Liver (tissue), 8 donors: ENCODE measurements at regions not wholly inside any gene's neighbourhood (a gene's known extent, or its start where the extent isn't known, plus 50 kb on each side); places are given as distances from the start of the nearest gene placed in this dataset.

Experiments
- DNase-seq: peaks from one replicate; pipeline ENCODE4 v3.0.0-alpha.2; 2017; ENCODE audit warnings: low spot score
- H3K27ac ChIP-seq, 2 donors: one replicate each; pipeline ENCODE4 v1.7.0; 2013; ENCODE audit warnings: inconsistent platforms in 2 of 2, low read length in 2 of 2, control low read depth in 1 of 2, low read depth in 1 of 2, mild to moderate bottlenecking in 1 of 2
- H3K27me3 ChIP-seq, 4 donors: one replicate each; pipeline versions ENCODE4 v1.6.1 to v1.7.0; 2013; ENCODE audit warnings: low read length in 3 of 4, inconsistent platforms in 1 of 4, mild to moderate bottlenecking in 1 of 4, moderate library complexity in 1 of 4; ENCODE audit not compliant: control insufficient read depth in 4 of 4, insufficient read depth in 4 of 4
- H3K36me3 ChIP-seq, 4 donors: one replicate each; pipeline versions ENCODE4 v1.6.1 to v1.7.0; 2013; ENCODE audit warnings: low read length in 3 of 4, mild to moderate bottlenecking in 3 of 4, low read depth in 1 of 4, moderate library complexity in 1 of 4; ENCODE audit not compliant: control insufficient read depth in 4 of 4, insufficient read depth in 3 of 4
- H3K4me1 ChIP-seq, 4 donors: one replicate each; pipeline versions ENCODE4 v1.6.1 to v1.7.0; 2013; ENCODE audit warnings: low read length in 3 of 4, mild to moderate bottlenecking in 3 of 4, moderate library complexity in 1 of 4; ENCODE audit not compliant: control insufficient read depth in 4 of 4, insufficient read depth in 4 of 4
- H3K4me3 ChIP-seq, 3 donors: one replicate each; pipeline versions ENCODE4 v1.6.1 to v1.7.0; 2013; ENCODE audit warnings: low read length in 3 of 3, control low read depth in 1 of 3, low read depth in 1 of 3, mild to moderate bottlenecking in 1 of 3
- H3K9ac ChIP-seq, 2 donors: one replicate each; pipeline ENCODE4 v1.7.0; 2013; ENCODE audit warnings: low read length in 2 of 2, mild to moderate bottlenecking in 2 of 2, moderate library complexity in 2 of 2, control low read depth in 1 of 2, low read depth in 1 of 2
- H3K9me3 ChIP-seq, 4 donors: one replicate each; pipeline versions ENCODE4 v1.6.1 to v1.7.0; 2013; ENCODE audit warnings: low read length in 3 of 4; ENCODE audit not compliant: control insufficient read depth in 4 of 4
- EGR1 ChIP-seq, 2 donors: IDR thresholded peaks; 2 replicates each; pipeline ENCODE4 v1.6.1; 2016 to 2018; ENCODE audit warnings: antibody characterized with exemption in 2 of 2, low read depth in 2 of 2
- FOXA1 ChIP-seq: IDR thresholded peaks from 2 replicates; pipeline ENCODE4 v1.6.1; 2016; ENCODE audit warnings: antibody characterized with exemption
- FOXA2 ChIP-seq: IDR thresholded peaks from 2 replicates; pipeline ENCODE4 v1.6.1; 2016; ENCODE audit warnings: antibody characterized with exemption
- HNF4A ChIP-seq, 2 donors: conservative IDR thresholded peaks; 2 replicates each; pipeline ENCODE4 v1.6.1; 2016; ENCODE audit warnings: antibody characterized with exemption in 2 of 2, mild to moderate bottlenecking in 2 of 2
- HNF4G ChIP-seq: IDR thresholded peaks from 2 replicates; pipeline ENCODE4 v1.6.1; 2016; ENCODE audit warnings: antibody characterized with exemption
- JUND ChIP-seq, 2 donors: IDR thresholded peaks; 2 replicates each; pipeline ENCODE4 v1.6.1; 2016; ENCODE audit warnings: antibody characterized with exemption in 2 of 2
- NR2F2 ChIP-seq: IDR thresholded peaks from 2 replicates; pipeline ENCODE4 v1.6.1; 2016; ENCODE audit warnings: antibody characterized with exemption
- RAD21 ChIP-seq, 2 donors: IDR thresholded peaks; 2 replicates each; pipeline ENCODE4 v1.6.1; 2016; ENCODE audit warnings: antibody characterized with exemption in 2 of 2, mild to moderate bottlenecking in 2 of 2
- RXRA ChIP-seq, 2 donors: IDR thresholded peaks; 2 replicates each; pipeline ENCODE4 v1.6.1; 2017 to 2018; ENCODE audit warnings: antibody characterized with exemption in 2 of 2, mild to moderate bottlenecking in 1 of 2
- SP1 ChIP-seq: IDR thresholded peaks from 2 replicates; pipeline ENCODE4 v1.6.1; 2018; ENCODE audit warnings: antibody characterized with exemption, mild to moderate bottlenecking
- TAF1 ChIP-seq: conservative IDR thresholded peaks from 2 replicates; pipeline ENCODE4 v1.6.1; 2016; ENCODE audit warnings: antibody characterized with exemption, mild to moderate bottlenecking
- WGBS: extraction: QIAGEN DNeasy Blood & Tissue Kit; methylation state at CpG from one replicate; pipeline ENCODE4 v1.1.7; 2013; 5-methylcytosine and 5-hydroxymethylcytosine counted together
- TF ChIP-seq, protein P1 (sequence below): IDR thresholded peaks from 2 replicates; pipeline ENCODE4 v1.6.1; 2016; ENCODE audit warnings: antibody characterized with exemption
- TF ChIP-seq, protein P2 (sequence below): fragments of 150-350 bp; IDR thresholded peaks from 2 replicates; pipeline ENCODE4 v1.5.1; 2017; ENCODE audit warnings: improper control_type of control experiment, low read depth, low read length; ENCODE audit not compliant: missing input control
- TF ChIP-seq, protein P3 (sequence below): IDR thresholded peaks from 2 replicates; pipeline ENCODE4 v1.6.1; 2016; ENCODE audit warnings: antibody characterized with exemption
- TF ChIP-seq, protein P4 (sequence below): IDR thresholded peaks from 2 replicates; pipeline ENCODE4 v1.6.1; 2016; ENCODE audit warnings: antibody characterized with exemption, mild to moderate bottlenecking
- donor health status: healthy.
- donor health status: healthy.
- donor health status: healthy.
- donor health status: healthy.
- donor health status: healthy.

DNA sequence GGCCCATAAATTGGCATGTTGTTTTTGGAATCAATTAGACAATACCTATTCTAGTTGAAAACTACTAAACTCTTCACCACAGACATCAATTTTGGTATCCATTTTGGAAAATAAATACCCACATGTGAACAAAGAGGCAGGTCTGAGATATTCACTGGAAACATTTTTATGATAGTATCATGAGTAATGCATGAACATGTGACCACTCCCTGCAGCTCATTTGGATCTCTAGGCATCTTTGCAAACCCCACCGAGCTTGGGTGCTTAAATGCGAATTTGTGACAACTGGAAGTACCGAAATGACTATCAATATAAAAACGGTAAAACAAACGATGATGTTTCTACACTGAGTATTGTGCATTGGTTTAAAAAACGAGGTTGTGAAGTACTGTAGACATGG is 285.2 kb downstream of the IRF8 start:
- Histone ChIP-seq H3K27me3 (no peaks in the 10 kb centered on the region), H3K4me1 (no peaks in the 10 kb centered on the region), H3K4me3 (no peak overlapping the region), H3K27ac (no peak overlapping the region), H3K36me3 (no peaks in the 10 kb centered on the region), H3K9ac (no peak overlapping the region), H3K9me3 (no peaks in the 10 kb centered on the region)
- TF ChIP-seq FOXA2 (no peak), RXRA (IDR thresholded peaks at IDR 0.05) (no peak)
- WGBS = 71% methylated on average over 6 of the region's 6 CpGs
- DNase-seq = no peak

DNA sequence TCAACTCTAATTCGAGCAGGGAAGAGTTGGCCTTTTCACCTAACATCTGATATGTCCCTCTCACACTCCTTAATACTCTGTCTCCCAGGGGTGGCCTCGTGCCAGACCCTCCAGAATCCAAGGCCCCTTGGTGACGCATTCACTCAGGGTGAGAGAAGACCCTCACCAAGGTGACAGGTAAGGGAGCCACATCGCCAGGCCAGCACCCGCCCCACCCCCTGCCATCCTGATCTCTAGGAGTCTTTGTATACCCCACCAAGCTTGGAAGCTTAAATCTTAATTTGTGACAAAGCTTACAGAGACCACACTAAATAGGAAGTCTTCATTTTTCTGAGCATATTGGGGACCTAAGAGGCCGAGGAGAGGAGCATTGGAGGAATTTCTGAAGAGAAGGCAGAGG is 286.1 kb downstream of the IRF8 start:
- Histone ChIP-seq H3K4me3 (no peak overlapping the region), H3K9me3 (no peaks in the 10 kb centered on the region), H3K36me3 (no peaks in the 10 kb centered on the region), H3K27me3 (no peaks in the 10 kb centered on the region), H3K4me1 (no peaks in the 10 kb centered on the region), H3K27ac (no peak overlapping the region), H3K9ac (no peak overlapping the region)
- no peak for TF ChIP-seq NR2F2
- TF ChIP-seq, protein P1, sequence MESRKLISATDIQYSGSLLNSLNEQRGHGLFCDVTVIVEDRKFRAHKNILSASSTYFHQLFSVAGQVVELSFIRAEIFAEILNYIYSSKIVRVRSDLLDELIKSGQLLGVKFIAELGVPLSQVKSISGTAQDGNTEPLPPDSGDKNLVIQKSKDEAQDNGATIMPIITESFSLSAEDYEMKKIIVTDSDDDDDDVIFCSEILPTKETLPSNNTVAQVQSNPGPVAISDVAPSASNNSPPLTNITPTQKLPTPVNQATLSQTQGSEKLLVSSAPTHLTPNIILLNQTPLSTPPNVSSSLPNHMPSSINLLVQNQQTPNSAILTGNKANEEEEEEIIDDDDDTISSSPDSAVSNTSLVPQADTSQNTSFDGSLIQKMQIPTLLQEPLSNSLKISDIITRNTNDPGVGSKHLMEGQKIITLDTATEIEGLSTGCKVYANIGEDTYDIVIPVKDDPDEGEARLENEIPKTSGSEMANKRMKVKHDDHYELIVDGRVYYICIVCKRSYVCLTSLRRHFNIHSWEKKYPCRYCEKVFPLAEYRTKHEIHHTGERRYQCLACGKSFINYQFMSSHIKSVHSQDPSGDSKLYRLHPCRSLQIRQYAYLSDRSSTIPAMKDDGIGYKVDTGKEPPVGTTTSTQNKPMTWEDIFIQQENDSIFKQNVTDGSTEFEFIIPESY = no peak
- no peak for TF ChIP-seq EGR1 (IDR thresholded peaks at IDR 0.05; ENCODE audit: low read depth in 2 of 2)
- TF ChIP-seq, protein P2, sequence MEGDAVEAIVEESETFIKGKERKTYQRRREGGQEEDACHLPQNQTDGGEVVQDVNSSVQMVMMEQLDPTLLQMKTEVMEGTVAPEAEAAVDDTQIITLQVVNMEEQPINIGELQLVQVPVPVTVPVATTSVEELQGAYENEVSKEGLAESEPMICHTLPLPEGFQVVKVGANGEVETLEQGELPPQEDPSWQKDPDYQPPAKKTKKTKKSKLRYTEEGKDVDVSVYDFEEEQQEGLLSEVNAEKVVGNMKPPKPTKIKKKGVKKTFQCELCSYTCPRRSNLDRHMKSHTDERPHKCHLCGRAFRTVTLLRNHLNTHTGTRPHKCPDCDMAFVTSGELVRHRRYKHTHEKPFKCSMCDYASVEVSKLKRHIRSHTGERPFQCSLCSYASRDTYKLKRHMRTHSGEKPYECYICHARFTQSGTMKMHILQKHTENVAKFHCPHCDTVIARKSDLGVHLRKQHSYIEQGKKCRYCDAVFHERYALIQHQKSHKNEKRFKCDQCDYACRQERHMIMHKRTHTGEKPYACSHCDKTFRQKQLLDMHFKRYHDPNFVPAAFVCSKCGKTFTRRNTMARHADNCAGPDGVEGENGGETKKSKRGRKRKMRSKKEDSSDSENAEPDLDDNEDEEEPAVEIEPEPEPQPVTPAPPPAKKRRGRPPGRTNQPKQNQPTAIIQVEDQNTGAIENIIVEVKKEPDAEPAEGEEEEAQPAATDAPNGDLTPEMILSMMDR = no peak
- no peak for TF ChIP-seq FOXA1
- no peak for TF ChIP-seq HNF4G
- TF ChIP-seq RAD21 (IDR thresholded peaks at IDR 0.05) = no peak
- TF ChIP-seq RXRA (IDR thresholded peaks at IDR 0.05) = no peak
- no peak for TF ChIP-seq HNF4A (conservative IDR thresholded peaks at IDR 0.05)
- TF ChIP-seq JUND (IDR thresholded peaks at IDR 0.05) = no peak
- TF ChIP-seq SP1 = no peak
- no peak for TF ChIP-seq FOXA2
- no peak for TF ChIP-seq TAF1
- TF ChIP-seq, protein P3, sequence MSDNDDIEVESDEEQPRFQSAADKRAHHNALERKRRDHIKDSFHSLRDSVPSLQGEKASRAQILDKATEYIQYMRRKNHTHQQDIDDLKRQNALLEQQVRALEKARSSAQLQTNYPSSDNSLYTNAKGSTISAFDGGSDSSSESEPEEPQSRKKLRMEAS = no peak
- WGBS = 54% methylated on average over 6 of the region's 6 CpGs
- no peak for DNase-seq

DNA sequence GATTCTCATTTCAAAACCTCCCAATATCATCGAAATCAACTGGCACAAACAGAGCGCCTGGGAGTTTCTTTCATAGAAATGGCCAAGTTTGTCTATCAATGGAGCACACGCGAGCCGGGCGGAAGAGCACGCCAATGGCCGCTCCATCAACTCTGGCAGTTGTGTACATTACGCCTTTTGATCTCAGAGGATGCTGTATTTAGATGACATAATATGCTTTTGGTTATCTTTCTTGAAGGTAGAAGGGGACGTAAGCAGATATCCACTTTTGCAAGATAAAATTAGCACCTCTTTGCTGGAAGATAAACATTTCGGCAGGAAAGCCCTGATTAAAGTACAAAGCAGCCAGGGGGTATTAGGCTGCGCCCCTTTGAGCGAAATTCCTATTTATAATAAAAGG is 287.4 kb downstream of the IRF8 start:
- 71% methylated on average over 13 of the region's 13 CpGs for WGBS

More for the DNA sequence above, 287.4 kb downstream of the IRF8 start:
- no peaks in the 10 kb centered on the region for H3K9me3 ChIP-seq
- no peaks in the 10 kb centered on the region for H3K36me3 ChIP-seq
- no peak for TF ChIP-seq EGR1 (IDR thresholded peaks at IDR 0.05; ENCODE audit: low read depth in 2 of 2)
- TF ChIP-seq, protein P4, sequence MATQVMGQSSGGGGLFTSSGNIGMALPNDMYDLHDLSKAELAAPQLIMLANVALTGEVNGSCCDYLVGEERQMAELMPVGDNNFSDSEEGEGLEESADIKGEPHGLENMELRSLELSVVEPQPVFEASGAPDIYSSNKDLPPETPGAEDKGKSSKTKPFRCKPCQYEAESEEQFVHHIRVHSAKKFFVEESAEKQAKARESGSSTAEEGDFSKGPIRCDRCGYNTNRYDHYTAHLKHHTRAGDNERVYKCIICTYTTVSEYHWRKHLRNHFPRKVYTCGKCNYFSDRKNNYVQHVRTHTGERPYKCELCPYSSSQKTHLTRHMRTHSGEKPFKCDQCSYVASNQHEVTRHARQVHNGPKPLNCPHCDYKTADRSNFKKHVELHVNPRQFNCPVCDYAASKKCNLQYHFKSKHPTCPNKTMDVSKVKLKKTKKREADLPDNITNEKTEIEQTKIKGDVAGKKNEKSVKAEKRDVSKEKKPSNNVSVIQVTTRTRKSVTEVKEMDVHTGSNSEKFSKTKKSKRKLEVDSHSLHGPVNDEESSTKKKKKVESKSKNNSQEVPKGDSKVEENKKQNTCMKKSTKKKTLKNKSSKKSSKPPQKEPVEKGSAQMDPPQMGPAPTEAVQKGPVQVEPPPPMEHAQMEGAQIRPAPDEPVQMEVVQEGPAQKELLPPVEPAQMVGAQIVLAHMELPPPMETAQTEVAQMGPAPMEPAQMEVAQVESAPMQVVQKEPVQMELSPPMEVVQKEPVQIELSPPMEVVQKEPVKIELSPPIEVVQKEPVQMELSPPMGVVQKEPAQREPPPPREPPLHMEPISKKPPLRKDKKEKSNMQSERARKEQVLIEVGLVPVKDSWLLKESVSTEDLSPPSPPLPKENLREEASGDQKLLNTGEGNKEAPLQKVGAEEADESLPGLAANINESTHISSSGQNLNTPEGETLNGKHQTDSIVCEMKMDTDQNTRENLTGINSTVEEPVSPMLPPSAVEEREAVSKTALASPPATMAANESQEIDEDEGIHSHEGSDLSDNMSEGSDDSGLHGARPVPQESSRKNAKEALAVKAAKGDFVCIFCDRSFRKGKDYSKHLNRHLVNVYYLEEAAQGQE = no peak
- TF ChIP-seq, protein P3 = no peak
- TF ChIP-seq, protein P1 = no peak
- no peak for TF ChIP-seq FOXA2
- TF ChIP-seq HNF4G = no peak
- TF ChIP-seq RXRA (IDR thresholded peaks at IDR 0.05) = no peak
- TF ChIP-seq JUND (IDR thresholded peaks at IDR 0.05) = no peak
- no peak for TF ChIP-seq HNF4A (conservative IDR thresholded peaks at IDR 0.05)
- no peak for TF ChIP-seq NR2F2
- no peak overlapping the region for H3K9ac ChIP-seq
- no peak for DNase-seq
- H3K27me3 ChIP-seq = no peaks in the 10 kb centered on the region
- no peak overlapping the region for H3K4me3 ChIP-seq
- no peak overlapping the region for H3K27ac ChIP-seq
- H3K4me1 ChIP-seq = no peaks in the 10 kb centered on the region
